HepG2 (cell line): ENCODE measurements at regions not wholly inside any gene's neighbourhood (a gene's known extent, or its start where the extent isn't known, plus 50 kb on each side); places are given as distances from the start of the nearest gene placed in this dataset.

Source experiments
- ATAC-seq: fragments of 200-7000 bp; cut with Tn5 transposase; 3 replicates; pipeline ENCODE4 v1.9.1; 2020; ENCODE audit warnings: mild to moderate bottlenecking, moderate library complexity
- BruUV-seq: library from RNA; stranded (reverse); fragments of 400-500 nt; replicated peaks from 2 replicates; lab custom pipeline; 2021; lab: Mats Ljungman, UMichigan
- CTCF ChIA-PET: fragments of 300-600 bp; formaldehyde crosslinking; extraction: SDS; loops from one replicate; lab custom pipeline; 2021; ENCODE audit warnings: low total read pairs, inconsistent platforms, low intra/inter-chr PET ratio; lab: Yijun Ruan, JAX
- POLR2A ChIA-PET: fragments of 350-600 bp; sonication (Branson Sonifier 250); formaldehyde crosslinking; loops from one replicate; lab custom pipeline; 2020; ENCODE audit warnings: antibody characterized with exemption, inconsistent platforms; lab: Yijun Ruan, JAX
- DNase-seq: peaks from one replicate; pipeline ENCODE4 v3.0.0-alpha.2; 2015; ENCODE audit warnings: low spot score
- FAIRE-seq: peaks from 3 replicates; lab custom pipeline; 2011; peaks lifted over from hg19 to GRCh38; lab: Jason Lieb, UNC
- H2AFZ ChIP-seq: one replicate; pipeline ENCODE4 v1.6.1; 2011; ENCODE audit warnings: low read length, inconsistent platforms
- H3K27ac ChIP-seq: fragments of 300-600 bp; 3 replicates; pipeline ENCODE4 v1.8.0; 2011; ENCODE audit warnings: mixed run types, mild to moderate bottlenecking, mixed read lengths, low read length, inconsistent platforms; ENCODE audit not compliant: insufficient read depth; ENCODE audit errors: extremely low read length
- H3K27me3 ChIP-seq, 2 experiments: fragments of 200-600 bp in 1 of 2; 2 replicates in 1 of 2; 3 replicates in 1 of 2; pipeline versions ENCODE4 v1.6.0 to v1.8.0; 2011; ENCODE audit warnings: low read length in 2 of 2, mild to moderate bottlenecking in 2 of 2, moderate library complexity in 2 of 2, inconsistent platforms in 1 of 2; ENCODE audit not compliant: insufficient read depth in 2 of 2, control insufficient read depth in 1 of 2
- H3K36me3 ChIP-seq, 2 experiments: fragments of 200-600 bp in 1 of 2; replicated peaks in 1 of 2; 2 replicates in 1 of 2; 3 replicates in 1 of 2; pipeline versions ENCODE4 v1.5.1 to v1.8.0; 2011; ENCODE audit warnings: low read length in 2 of 2, inconsistent platforms in 1 of 2; ENCODE audit not compliant: insufficient read depth in 2 of 2, control insufficient read depth in 1 of 2
- H3K4me1 ChIP-seq: 2 replicates; pipeline ENCODE4 v1.5.1; 2012; ENCODE audit warnings: low read length, inconsistent platforms; ENCODE audit not compliant: insufficient read depth
- H3K4me2 ChIP-seq: 2 replicates; pipeline ENCODE4 v1.6.0; 2011; ENCODE audit warnings: low read depth, low read length, inconsistent platforms
- H3K4me3 ChIP-seq, 3 experiments: fragments of 200-600 bp in 1 of 3; sonication (generic), shearing (Covaris generic) in 1 of 3; replicated peaks in 1 of 3; 2 replicates each; pipeline ENCODE4 v1.5.1; 2011 to 2016; ENCODE audit warnings: low read length in 3 of 3, inconsistent platforms in 2 of 3, low read depth in 2 of 3, mild to moderate bottlenecking in 2 of 3, control low read depth in 1 of 3, mixed read lengths in 1 of 3; ENCODE audit not compliant: insufficient read depth in 1 of 3
- H3K79me2 ChIP-seq: one replicate; pipeline ENCODE4 v1.6.1; 2011; ENCODE audit warnings: low read length, inconsistent platforms; ENCODE audit not compliant: insufficient read depth
- H3K9ac ChIP-seq: 2 replicates; pipeline ENCODE4 v1.6.0; 2011; ENCODE audit warnings: mild to moderate bottlenecking, low read depth, low read length, inconsistent platforms; ENCODE audit not compliant: insufficient read depth
- H3K9me3 ChIP-seq: 2 replicates; pipeline ENCODE4 v1.5.1; 2012; ENCODE audit warnings: mild to moderate bottlenecking, low read length
- H4K20me1 ChIP-seq: 2 replicates; pipeline ENCODE4 v1.6.0; 2011; ENCODE audit warnings: inconsistent platforms, mild to moderate bottlenecking, low read length, moderate library complexity; ENCODE audit not compliant: insufficient read depth
- ARID3A ChIP-seq: IDR thresholded peaks from 2 replicates; pipeline ENCODE4 v1.6.1; 2012; ENCODE audit warnings: low read depth, low read length, improper control_type of control experiment
- BRCA1 ChIP-seq: sonication (generic); formaldehyde crosslinking; IDR thresholded peaks from 2 replicates; pipeline ENCODE4 v1.4.0; 2020; ENCODE audit warnings: missing genetic modification reagents
- CTCF ChIP-seq: sonication (generic); formaldehyde crosslinking; IDR thresholded peaks from 2 replicates; pipeline ENCODE4 v1.5.0; 2020; ENCODE audit warnings: mild to moderate bottlenecking, missing genetic modification reagents, moderate library complexity
- DMAP1 ChIP-seq: IDR thresholded peaks from 2 replicates; pipeline ENCODE4 v1.6.1; 2016
- FOXJ3 ChIP-seq: sonication (generic); formaldehyde crosslinking; IDR thresholded peaks from 2 replicates; pipeline ENCODE4 v1.4.0; 2020; ENCODE audit warnings: missing genetic modification reagents, mild to moderate bottlenecking, borderline replicate concordance
- FOXK1 ChIP-seq: sonication (generic); formaldehyde crosslinking; IDR thresholded peaks from 2 replicates; pipeline ENCODE4 v1.4.0; 2020; ENCODE audit warnings: low read depth, missing genetic modification reagents, borderline replicate concordance
- GLI4 ChIP-seq: sonication (generic); formaldehyde crosslinking; IDR thresholded peaks from 2 replicates; pipeline ENCODE4 v1.5.1; 2020; ENCODE audit warnings: missing genetic modification reagents, mild to moderate bottlenecking, moderate library complexity, borderline replicate concordance
- GTF3A ChIP-seq: sonication (generic); formaldehyde crosslinking; conservative IDR thresholded peaks from 2 replicates; pipeline ENCODE4 v1.4.0; 2020; ENCODE audit warnings: mild to moderate bottlenecking, missing genetic modification reagents
- MAFF ChIP-seq: IDR thresholded peaks from 2 replicates; pipeline ENCODE4 v1.6.1; 2011; ENCODE audit warnings: low read depth, low read length, improper control_type of control experiment
- REXO4 ChIP-seq: sonication (generic); formaldehyde crosslinking; IDR thresholded peaks from 2 replicates; pipeline ENCODE4 v1.8.0; 2022; ENCODE audit warnings: missing genetic modification reagents, mild to moderate bottlenecking, borderline replicate concordance
- SIX1 ChIP-seq: sonication (generic); formaldehyde crosslinking; IDR thresholded peaks from 2 replicates; pipeline ENCODE4 v1.4.0; 2020; ENCODE audit warnings: missing genetic modification reagents, borderline replicate concordance
- ZBTB46 ChIP-seq: sonication (generic); formaldehyde crosslinking; IDR thresholded peaks from 2 replicates; pipeline ENCODE4 v1.4.0; 2020; ENCODE audit warnings: mild to moderate bottlenecking, missing genetic modification reagents, borderline replicate concordance
- ZFP90 ChIP-seq: sonication (generic); formaldehyde crosslinking; IDR thresholded peaks from 2 replicates; pipeline ENCODE4 v1.8.0; 2022; ENCODE audit warnings: missing genetic modification reagents, mild to moderate bottlenecking, inconsistent platforms, borderline replicate concordance
- ZGPAT ChIP-seq: IDR thresholded peaks from 2 replicates; pipeline ENCODE4 v1.6.1; 2016; ENCODE audit warnings: mild to moderate bottlenecking
- ZMAT5 ChIP-seq: sonication (generic); formaldehyde crosslinking; IDR thresholded peaks from 2 replicates; pipeline ENCODE4 v1.5.0; 2020; ENCODE audit warnings: mild to moderate bottlenecking, low read depth, missing genetic modification reagents, borderline replicate concordance
- ZMYM4 ChIP-seq: sonication (generic); formaldehyde crosslinking; IDR thresholded peaks from 2 replicates; pipeline ENCODE4 v1.8.1; 2023; ENCODE audit warnings: mild to moderate bottlenecking, missing genetic modification reagents
- ZNF331 ChIP-seq: sonication (generic); formaldehyde crosslinking; IDR thresholded peaks from 2 replicates; pipeline ENCODE4 v1.4.0; 2020; ENCODE audit warnings: missing genetic modification reagents
- ZNF34 ChIP-seq: sonication (generic); formaldehyde crosslinking; IDR thresholded peaks from 2 replicates; pipeline ENCODE4 v1.4.0; 2020; ENCODE audit warnings: mild to moderate bottlenecking, missing genetic modification reagents, borderline replicate concordance
- ZNF619 ChIP-seq: sonication (generic); formaldehyde crosslinking; IDR thresholded peaks from 2 replicates; pipeline ENCODE4 v1.4.0; 2020; ENCODE audit warnings: mild to moderate bottlenecking, missing genetic modification reagents
- ZNF773 ChIP-seq: sonication (generic); formaldehyde crosslinking; IDR thresholded peaks from 2 replicates; pipeline ENCODE4 v1.4.0; 2020; ENCODE audit warnings: missing genetic modification reagents, borderline replicate concordance
- WGBS: methylation state at CpG from one replicate; pipeline ENCODE4 v1.1.6; 2017; ENCODE audit warnings: low lambda C conversion rate; 5-methylcytosine and 5-hydroxymethylcytosine counted together
- in situ Hi-C: cut with HindIII; loops from 2 replicates; pipeline ENCODE4 v1.10.0; 2017; ENCODE audit warnings: low pct_unique_long_range_greater_than_20kb; ENCODE audit not compliant: extremely low pct_ligation_motif_present
- intact Hi-C: fragments of 100-400 bp; cut with micrococcal nuclease; formaldehyde crosslinking; loops from one replicate; pipeline ENCODE4 v1.10.0; 2022; ENCODE audit not compliant: unreplicated experiment

- CTCF ChIA-PET = no interaction called here
- in situ Hi-C loops = no loop called here
- intact Hi-C loops = no loop called here
These were observed 54.3 kb upstream of the VSTM5 start for GRCh38 chr11:93904716-93905115.

More at GRCh38 chr11:93904716-93905115, 54.3 kb upstream of the VSTM5 start:
- no peak for ATAC-seq
- no peak overlapping the region for H3K9ac ChIP-seq
- WGBS = 0% methylated on average over 2 of the region's 2 CpGs
- no peak overlapping the region for H3K4me2 ChIP-seq
- TF ChIP-seq GLI4 (CRISPR knock-in tag) = no peak
- no peak for TF ChIP-seq FOXK1 (CRISPR knock-in tag)
- no peak for TF ChIP-seq ZMAT5 (CRISPR knock-in tag)
- no peak for TF ChIP-seq FOXJ3 (CRISPR knock-in tag)
- no peak for TF ChIP-seq BRCA1
- no peak for TF ChIP-seq ZFP90 (CRISPR knock-in tag)
- no peak for TF ChIP-seq REXO4
- no peak for TF ChIP-seq ZBTB46 (CRISPR knock-in tag)
- TF ChIP-seq ZGPAT (CRISPR knock-in tag) = no peak
- no peak for TF ChIP-seq DMAP1 (CRISPR knock-in tag)
- TF ChIP-seq ZNF773 = no peak
- TF ChIP-seq CTCF = no peak
- no peak for TF ChIP-seq ZNF331 (CRISPR knock-in tag)
- TF ChIP-seq ZMYM4 = no peak
- no peak for TF ChIP-seq GTF3A
- TF ChIP-seq ARID3A = no peak
- no peak for TF ChIP-seq ZNF34 (CRISPR knock-in tag)
- TF ChIP-seq SIX1 = no peak
- no peak for TF ChIP-seq ZNF619 (CRISPR knock-in tag)
- no peak for TF ChIP-seq MAFF
- TF ChIP-seq, all 625 proteins: peak for 0
- H3K27ac ChIP-seq = no peak overlapping the region
- FAIRE-seq (no peak), DNase-seq (no peak)
- no peaks in the 10 kb centered on the region for H3K9me3 ChIP-seq
- no peaks in the 10 kb centered on the region; the same call in 1 of the 2 replicates for H3K4me1 ChIP-seq
- H3K36me3 ChIP-seq = no peaks in the 10 kb centered on the region
- no peak overlapping the region for H2AFZ ChIP-seq
- H4K20me1 ChIP-seq = no peaks in the 10 kb centered on the region
- POLR2A ChIA-PET = no interaction called here
- H3K79me2 ChIP-seq = no peaks in the 10 kb centered on the region
- H3K27me3 ChIP-seq = no peaks in the 10 kb centered on the region; a peak in 1 of 5 replicates
- no TSS peak for BruUV-seq
- no peak overlapping the region for H3K4me3 ChIP-seq
